Mesendoderm (in vitro differentiated cells): ENCODE measurements at regions not wholly inside any gene's neighbourhood (a gene's known extent, or its start where the extent isn't known, plus 50 kb on each side); places are given as distances from the start of the nearest gene placed in this dataset.
"Not testable (repeated sequence)": the region's sequence is repeated elsewhere in the genome, so short reads cannot be mapped to it uniquely, and the experiment has no call there.

Source experiments
- DNase-seq: peaks from one replicate; pipeline ENCODE4 v3.0.0; 2013
- H2AK5ac ChIP-seq: 2 replicates; pipeline ENCODE4 v1.6.1; 2013; ENCODE audit warnings: low read length, inconsistent platforms
- H2BK120ac ChIP-seq: 2 replicates; pipeline ENCODE4 v1.6.1; 2013; ENCODE audit warnings: low read depth, mild to moderate bottlenecking, low read length, moderate library complexity, mixed read lengths
- H2BK15ac ChIP-seq: replicated peaks from 2 replicates; pipeline ENCODE4 v1.6.1; 2013; ENCODE audit warnings: low read depth, mild to moderate bottlenecking, moderate library complexity
- H2BK5ac ChIP-seq: 2 replicates; pipeline ENCODE4 v1.6.1; 2013; ENCODE audit warnings: low read length, inconsistent platforms
- H3K18ac ChIP-seq: 2 replicates; pipeline ENCODE4 v1.6.1; 2013; ENCODE audit warnings: mild to moderate bottlenecking, low read length, mixed read lengths
- H3K23ac ChIP-seq: one replicate; pipeline ENCODE4 v1.6.1; 2013; ENCODE audit warnings: low read length
- H3K27ac ChIP-seq: 2 replicates; pipeline ENCODE4 v1.5.1; 2013; ENCODE audit warnings: low read depth, mild to moderate bottlenecking, inconsistent platforms, low read length, moderate library complexity
- H3K27me3 ChIP-seq: 2 replicates; pipeline ENCODE4 v1.6.1; 2013; ENCODE audit warnings: low read length, control low read depth, mild to moderate bottlenecking, inconsistent platforms; ENCODE audit not compliant: insufficient read depth, poor library complexity
- H3K36me3 ChIP-seq: 2 replicates; pipeline ENCODE4 v1.6.1; 2013; ENCODE audit warnings: low read length, inconsistent platforms; ENCODE audit not compliant: control insufficient read depth, insufficient read depth
- H3K4ac ChIP-seq: one replicate; pipeline ENCODE4 v1.6.1; 2013; ENCODE audit warnings: low read depth, mild to moderate bottlenecking, low read length, moderate library complexity
- H3K4me1 ChIP-seq: 2 replicates; pipeline ENCODE4 v1.6.1; 2013; ENCODE audit warnings: low read depth, low read length, inconsistent platforms; ENCODE audit not compliant: control insufficient read depth
- H3K4me2 ChIP-seq: 2 replicates; pipeline ENCODE4 v1.6.1; 2013; ENCODE audit warnings: low read length
- H3K4me3 ChIP-seq: 2 replicates; pipeline ENCODE4 v1.5.1; 2013; ENCODE audit warnings: mild to moderate bottlenecking, low read length
- H3K56ac ChIP-seq: one replicate; pipeline ENCODE4 v1.6.1; 2013; ENCODE audit warnings: low read length
- H3K79me1 ChIP-seq: 2 replicates; pipeline ENCODE4 v1.6.1; 2013; ENCODE audit warnings: low read length, inconsistent platforms
- H3K79me2 ChIP-seq: 2 replicates; pipeline ENCODE4 v1.6.1; 2013; ENCODE audit warnings: mild to moderate bottlenecking, low read length; ENCODE audit not compliant: control insufficient read depth, insufficient read depth
- H3K9ac ChIP-seq: 2 replicates; pipeline ENCODE4 v1.6.1; 2013; ENCODE audit warnings: low read length, inconsistent platforms
- H4K5ac ChIP-seq: one replicate; pipeline ENCODE4 v1.6.1; 2013; ENCODE audit warnings: low read length
- H4K8ac ChIP-seq: one replicate; pipeline ENCODE4 v1.6.1; 2013; ENCODE audit warnings: low read depth, mild to moderate bottlenecking, control low read depth, low read length, moderate library complexity
- WGBS: extraction: QIAGEN DNeasy Blood & Tissue Kit; methylation state at CpG from one replicate; pipeline ENCODE4 v1.1.7; 2013; ENCODE audit warnings: low lambda C conversion rate, missing lambda C conversion rate; ENCODE audit not compliant: insufficient coverage; ENCODE audit errors: extremely low coverage; 5-methylcytosine and 5-hydroxymethylcytosine counted together

DNA sequence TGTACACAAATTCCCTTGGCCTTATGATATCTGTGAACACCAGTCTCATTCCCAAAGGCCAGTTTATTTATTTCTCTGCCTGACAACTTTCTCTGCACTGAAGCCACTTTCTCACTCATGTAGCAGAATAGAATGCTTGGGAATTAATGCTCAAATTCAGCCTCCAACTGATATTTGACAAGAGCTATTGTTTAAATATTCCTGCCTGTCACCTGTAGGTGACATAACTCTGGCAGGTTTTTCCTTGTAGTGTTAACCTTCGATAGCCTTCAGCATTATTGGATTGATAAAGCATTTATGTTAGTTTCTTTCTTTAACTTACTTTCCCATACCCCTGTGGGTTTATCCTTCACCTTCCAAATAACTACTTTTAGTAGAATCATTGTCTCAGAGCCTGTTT is 1183.2 kb upstream of the ADGRB3 start:
- DNase-seq = no peak
- Histone ChIP-seq H3K4ac (no peak overlapping the region), H2BK15ac (no peak overlapping the region), H3K18ac (no peak overlapping the region), H2BK120ac (no peak overlapping the region), H3K79me1 (no peaks in the 10 kb centered on the region), H3K27ac (no peak overlapping the region), H3K23ac (no peak overlapping the region), H3K36me3 (no peaks in the 10 kb centered on the region), H4K5ac (no peak overlapping the region), H3K79me2 (no peaks in the 10 kb centered on the region), H4K8ac (no peak overlapping the region), H3K56ac (no peak overlapping the region), H2BK5ac (no peak overlapping the region), H3K27me3 (no peaks in the 10 kb centered on the region), H3K4me3 (no peak overlapping the region), H3K9ac (no peak overlapping the region), H2AK5ac (no peak overlapping the region), H3K4me2 (no peak overlapping the region), H3K4me1 (no peaks in the 10 kb centered on the region)
- no CpG with 5 or more reads among the region's 1 CpG for WGBS

- Histone ChIP-seq H3K27ac (no peak overlapping the region), H3K4me1 (no peaks in the 10 kb centered on the region), H2BK120ac (no peak overlapping the region), H3K36me3 (no peaks in the 10 kb centered on the region), H2AK5ac (no peak overlapping the region), H3K4me3 (no peak overlapping the region), H3K4ac (no peak overlapping the region), H2BK15ac (no peak overlapping the region), H3K18ac (no peak overlapping the region), H3K4me2 (no peak overlapping the region), H4K5ac (no peak overlapping the region), H3K23ac (no peak overlapping the region), H3K27me3 (no peaks in the 10 kb centered on the region), H3K79me1 (no peaks in the 10 kb centered on the region), H3K9ac (no peak overlapping the region), H2BK5ac (no peak overlapping the region), H3K79me2 (no peaks in the 10 kb centered on the region), H3K56ac (no peak overlapping the region), H4K8ac (no peak overlapping the region)
- WGBS = no CpG with 5 or more reads among the region's 4 CpGs
- no peak for DNase-seq
Observed at GRCh38 chr6:67450641-67451040, 1184.4 kb upstream of the ADGRB3 start.

DNA sequence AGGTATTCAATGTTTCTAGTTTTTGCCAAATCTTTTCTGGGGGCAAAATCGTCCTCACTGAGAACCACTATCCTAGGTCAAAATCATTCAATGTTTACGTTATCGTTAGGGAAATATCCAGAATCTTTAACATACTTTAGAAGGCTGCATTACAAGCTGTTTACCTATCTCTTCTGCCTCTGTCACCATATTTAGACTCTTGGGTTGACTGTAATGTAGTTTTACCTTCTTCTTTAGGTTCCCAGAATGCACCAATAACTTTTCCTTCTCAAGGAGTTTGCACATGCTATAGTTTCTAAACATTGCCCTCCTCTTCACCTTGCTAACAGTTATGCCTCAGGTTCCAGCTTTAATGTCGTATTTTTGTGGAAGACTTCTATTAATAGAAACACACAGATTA is 1185.5 kb upstream of the ADGRB3 start:
- Histone ChIP-seq H3K27ac (no peak overlapping the region), H3K18ac (no peak overlapping the region), H3K79me2 (no peaks in the 10 kb centered on the region), H3K4me1 (no peaks in the 10 kb centered on the region), H2BK120ac (no peak overlapping the region), H3K4me3 (no peak overlapping the region), H3K79me1 (no peaks in the 10 kb centered on the region), H3K4ac (no peak overlapping the region), H2AK5ac (no peak overlapping the region), H3K36me3 (no peaks in the 10 kb centered on the region), H3K56ac (no peak overlapping the region), H3K27me3 (no peaks in the 10 kb centered on the region), H2BK15ac (no peak overlapping the region), H4K8ac (no peak overlapping the region), H2BK5ac (no peak overlapping the region), H4K5ac (no peak overlapping the region), H3K9ac (no peak overlapping the region), H3K4me2 (no peak overlapping the region), H3K23ac (no peak overlapping the region)
- no peak for DNase-seq
- no CpG with 5 or more reads among the region's 4 CpGs for WGBS

GRCh38 chr6:67433124-67433523 is 1202.0 kb upstream of the ADGRB3 start:
- Histone ChIP-seq H3K4me3 (no peak overlapping the region), H3K4me2 (no peak overlapping the region), H3K23ac (no peak overlapping the region), H2BK5ac (no peak overlapping the region), H4K8ac (no peak overlapping the region), H2BK15ac (no peak overlapping the region), H2AK5ac (no peak overlapping the region), H3K27ac (no peak overlapping the region), H3K27me3 (no peaks in the 10 kb centered on the region), H3K4me1 (no peaks in the 10 kb centered on the region), H4K5ac (no peak overlapping the region), H3K4ac (no peak overlapping the region), H3K79me1 (no peaks in the 10 kb centered on the region), H3K36me3 (no peaks in the 10 kb centered on the region), H2BK120ac (no peak overlapping the region), H3K79me2 (no peaks in the 10 kb centered on the region), H3K9ac (no peak overlapping the region), H3K18ac (no peak overlapping the region), H3K56ac (no peak overlapping the region)
- no CpG with 5 or more reads among the region's 2 CpGs for WGBS
- DNase-seq = no peak

GRCh38 chr6:67431076-67431475 is 1204.0 kb upstream of the ADGRB3 start:
- no CpG with 5 or more reads among the region's 6 CpGs for WGBS
- Histone ChIP-seq H3K4me3 (no peak overlapping the region), H3K9ac (no peak overlapping the region), H2BK120ac (no peak overlapping the region), H3K4ac (no peak overlapping the region), H3K27me3 (no peaks in the 10 kb centered on the region), H4K8ac (no peak overlapping the region), H4K5ac (no peak overlapping the region), H3K4me2 (no peak overlapping the region), H3K23ac (no peak overlapping the region), H3K79me2 (no peaks in the 10 kb centered on the region), H3K56ac (no peak overlapping the region), H2BK15ac (no peak overlapping the region), H3K27ac (no peak overlapping the region), H3K4me1 (no peaks in the 10 kb centered on the region), H3K79me1 (no peaks in the 10 kb centered on the region), H2AK5ac (no peak overlapping the region), H3K18ac (no peak overlapping the region), H2BK5ac (no peak overlapping the region), H3K36me3 (no peaks in the 10 kb centered on the region)
- no peak for DNase-seq

GRCh38 chr6:67426686-67427085 is 1208.4 kb upstream of the ADGRB3 start:
- not testable (repeated sequence) for H3K4me2 ChIP-seq, H3K79me2 ChIP-seq, H2BK15ac ChIP-seq, H3K4me3 ChIP-seq, H3K56ac ChIP-seq, H2BK5ac ChIP-seq, H3K9ac ChIP-seq, H2BK120ac ChIP-seq, H4K5ac ChIP-seq, H3K27me3 ChIP-seq, H2AK5ac ChIP-seq, H3K79me1 ChIP-seq, H4K8ac ChIP-seq, H3K23ac ChIP-seq, DNase-seq, H3K27ac ChIP-seq, H3K18ac ChIP-seq, H3K36me3 ChIP-seq, H3K4me1 ChIP-seq, H3K4ac ChIP-seq
- WGBS = no CpG with 5 or more reads among the region's 4 CpGs
